GM12865 (cell line): ENCODE measurements at regions not wholly inside any gene's neighbourhood (a gene's known extent, or its start where the extent isn't known, plus 50 kb on each side); places are given as distances from the start of the nearest gene placed in this dataset.

Experiments
- DNase-seq: peaks from one replicate; pipeline ENCODE4 v3.0.0; 2010; ENCODE audit warnings: low read depth
- H3K4me3 ChIP-seq: 2 replicates; pipeline ENCODE4 v1.5.1; 2011; ENCODE audit warnings: mild to moderate bottlenecking, low read depth, low read length, control low read depth
- TF ChIP-seq, protein P1 (sequence below): IDR thresholded peaks from 2 replicates; pipeline ENCODE4 v1.5.1; 2011; ENCODE audit warnings: low read length, control low read depth, low read depth, inconsistent platforms; ENCODE audit not compliant: insufficient read depth; ENCODE audit errors: missing control alignments

DNA sequence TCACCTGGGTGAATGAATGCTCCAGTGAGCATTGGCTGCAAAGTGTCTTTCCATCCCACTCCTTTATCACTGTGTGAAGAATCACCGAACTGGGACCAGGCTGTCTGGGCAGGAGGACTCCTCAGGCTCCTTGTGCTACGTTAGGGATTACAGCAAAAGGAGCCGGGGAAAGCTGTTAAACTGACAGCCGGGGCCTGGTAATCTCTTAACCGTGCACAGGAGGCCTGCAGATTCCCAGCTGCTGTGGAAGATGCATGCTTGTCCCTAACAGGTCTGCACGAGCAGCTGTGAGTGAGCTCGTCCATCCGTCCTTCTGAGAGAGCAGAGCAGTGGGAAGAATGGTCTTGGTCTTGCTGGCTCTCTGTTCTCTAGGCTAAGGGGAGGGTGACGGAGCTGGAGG lies 231.5 kb downstream of the AACS start:
- TF ChIP-seq, protein P1, sequence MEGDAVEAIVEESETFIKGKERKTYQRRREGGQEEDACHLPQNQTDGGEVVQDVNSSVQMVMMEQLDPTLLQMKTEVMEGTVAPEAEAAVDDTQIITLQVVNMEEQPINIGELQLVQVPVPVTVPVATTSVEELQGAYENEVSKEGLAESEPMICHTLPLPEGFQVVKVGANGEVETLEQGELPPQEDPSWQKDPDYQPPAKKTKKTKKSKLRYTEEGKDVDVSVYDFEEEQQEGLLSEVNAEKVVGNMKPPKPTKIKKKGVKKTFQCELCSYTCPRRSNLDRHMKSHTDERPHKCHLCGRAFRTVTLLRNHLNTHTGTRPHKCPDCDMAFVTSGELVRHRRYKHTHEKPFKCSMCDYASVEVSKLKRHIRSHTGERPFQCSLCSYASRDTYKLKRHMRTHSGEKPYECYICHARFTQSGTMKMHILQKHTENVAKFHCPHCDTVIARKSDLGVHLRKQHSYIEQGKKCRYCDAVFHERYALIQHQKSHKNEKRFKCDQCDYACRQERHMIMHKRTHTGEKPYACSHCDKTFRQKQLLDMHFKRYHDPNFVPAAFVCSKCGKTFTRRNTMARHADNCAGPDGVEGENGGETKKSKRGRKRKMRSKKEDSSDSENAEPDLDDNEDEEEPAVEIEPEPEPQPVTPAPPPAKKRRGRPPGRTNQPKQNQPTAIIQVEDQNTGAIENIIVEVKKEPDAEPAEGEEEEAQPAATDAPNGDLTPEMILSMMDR, result no peak
- H3K4me3 ChIP-seq, result no peak overlapping the region
- DNase-seq, result no peak

DNA sequence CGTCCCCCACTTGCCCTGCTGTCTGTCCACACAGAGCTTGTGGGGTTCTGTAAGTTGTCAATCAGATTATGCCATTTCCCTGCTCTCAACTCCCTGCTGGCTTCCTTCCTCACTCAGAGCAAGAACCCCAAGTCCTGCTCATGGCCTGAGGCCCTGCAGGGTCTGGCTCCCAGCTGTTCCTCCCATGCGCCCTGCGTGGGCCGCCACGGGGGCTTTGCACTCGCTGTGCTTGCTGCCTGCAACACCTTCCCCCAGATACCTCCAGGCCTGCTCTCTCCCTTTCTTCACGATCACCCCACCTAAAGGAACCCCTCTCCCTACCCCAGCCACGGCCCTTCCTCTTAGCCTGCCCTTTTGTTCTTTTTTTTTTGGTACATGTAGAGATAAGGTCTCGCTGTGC lies 234.6 kb downstream of the AACS start:
- no peak overlapping the region for H3K4me3 ChIP-seq
- DNase-seq, result no peak
- TF ChIP-seq, protein P1, result no peak

DNA sequence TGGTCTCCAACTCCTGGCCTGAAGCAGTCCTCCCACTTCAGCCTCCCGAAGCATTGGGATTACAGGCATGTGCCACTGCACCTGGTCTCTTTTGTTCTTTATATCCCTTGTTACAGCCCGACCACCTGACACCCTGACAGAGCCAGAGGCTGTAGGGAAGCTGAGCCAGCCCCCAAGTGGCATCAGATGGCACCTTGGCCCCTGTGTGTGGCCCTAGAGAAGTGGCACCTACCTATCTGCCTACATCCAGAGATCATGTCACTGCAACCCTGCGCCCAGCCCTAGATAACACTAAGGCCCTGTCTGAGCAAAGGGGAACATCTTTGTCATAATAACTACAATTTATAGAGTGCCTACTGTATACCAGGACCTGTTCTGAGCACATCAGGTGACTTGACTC lies 235.0 kb downstream of the AACS start:
- no peak overlapping the region for H3K4me3 ChIP-seq
- no peak for DNase-seq
- TF ChIP-seq, protein P1, result no peak

DNA sequence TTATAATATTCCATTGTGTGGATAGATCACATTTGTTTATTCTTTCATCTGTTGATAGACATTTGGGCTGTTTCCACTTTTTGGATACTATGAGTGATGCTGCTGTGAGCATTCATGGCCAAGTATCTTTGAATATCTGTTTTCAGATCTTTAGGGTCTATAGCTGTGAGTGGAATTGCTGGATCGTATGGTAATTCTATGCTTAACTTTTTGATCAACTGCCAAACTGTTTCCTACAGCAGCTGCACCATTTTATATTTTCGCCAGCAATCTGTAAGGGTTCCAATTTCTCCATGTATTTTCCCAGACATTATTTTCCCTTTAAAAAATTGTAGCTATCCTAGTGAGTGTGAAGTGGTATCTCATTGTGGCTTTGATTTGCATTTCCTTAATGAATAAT lies 238.1 kb downstream of the AACS start:
- no peak overlapping the region for H3K4me3 ChIP-seq
- TF ChIP-seq, protein P1, result no peak
- DNase-seq, result no peak

DNA sequence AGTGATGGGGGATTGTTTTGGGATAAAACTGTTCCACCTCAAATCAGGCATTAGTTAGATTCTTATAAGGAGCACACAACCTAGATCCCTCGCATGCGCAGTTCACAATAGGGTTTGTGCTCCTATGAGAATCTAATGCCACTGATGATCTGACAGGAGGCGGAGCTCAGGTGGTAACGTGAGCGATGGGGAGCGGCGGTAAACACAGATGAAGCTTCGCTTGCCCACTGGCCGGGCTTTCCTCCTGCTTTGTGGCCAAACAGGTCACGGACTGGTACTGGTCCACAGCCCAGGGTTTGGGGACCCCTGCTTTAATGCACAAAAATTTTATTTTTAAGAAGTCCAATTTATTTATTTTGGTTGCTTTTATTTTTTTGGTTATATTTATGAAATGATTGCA lies 238.8 kb downstream of the AACS start:
- TF ChIP-seq, protein P1, result no peak
- DNase-seq, result no peak
- no peak overlapping the region for H3K4me3 ChIP-seq

DNA sequence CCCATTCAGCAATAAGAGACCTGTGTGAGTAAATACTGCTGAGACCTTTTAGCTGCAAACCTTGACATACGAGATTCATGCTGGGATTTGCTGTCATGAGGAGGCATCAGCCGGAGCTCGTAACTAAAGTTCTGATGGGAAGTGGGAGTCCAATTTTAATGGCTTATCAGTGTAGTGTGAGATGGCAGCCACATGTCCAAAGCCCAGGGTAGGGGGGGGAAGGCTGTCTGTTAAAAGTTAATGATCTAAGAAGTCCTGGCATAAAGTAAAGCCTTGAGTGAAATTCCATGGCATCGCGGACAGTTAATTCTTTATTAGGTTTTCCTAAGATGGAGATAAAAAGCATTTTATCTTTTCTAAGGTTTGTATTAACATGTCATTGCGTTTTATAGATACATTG lies 240.0 kb downstream of the AACS start:
- TF ChIP-seq, protein P1, result no peak
- no peak overlapping the region for H3K4me3 ChIP-seq
- no peak for DNase-seq

DNA sequence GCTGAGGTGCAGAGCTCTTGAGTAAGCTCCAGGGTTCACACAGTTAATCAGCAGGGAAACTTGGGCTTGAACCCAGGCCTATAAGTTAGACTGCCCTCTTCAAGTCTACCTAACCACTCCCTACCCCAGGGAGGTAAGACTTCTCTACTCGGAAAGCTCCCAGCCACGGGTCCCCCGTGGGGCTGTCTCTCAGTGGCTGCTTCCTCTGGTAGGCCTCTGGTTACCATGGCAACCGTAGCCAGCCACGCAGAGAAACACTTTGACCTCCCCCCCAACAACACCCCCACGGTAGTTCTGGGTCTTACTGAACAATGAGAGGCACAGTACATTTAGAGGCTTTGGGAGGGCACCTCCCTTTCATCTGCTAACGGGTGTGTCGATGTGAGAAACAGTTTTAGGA lies 245.2 kb downstream of the AACS start:
- TF ChIP-seq, protein P1, result no peak

More for the DNA sequence above, 245.2 kb downstream of the AACS start:
- no peak for DNase-seq
- H3K4me3 ChIP-seq, result no peak overlapping the region
